PC-3 (cell line): ENCODE measurements at regions not wholly inside any gene's neighbourhood (a gene's known extent, or its start where the extent isn't known, plus 50 kb on each side); places are given as distances from the start of the nearest gene placed in this dataset.

Source experiments
- ATAC-seq: fragments of 200-7000 bp; cut with Tn5 transposase; 2 replicates; pipeline ENCODE4 v1.9.1; 2020; ENCODE audit warnings: mild to moderate bottlenecking, moderate library complexity
- BruUV-seq: library from RNA; stranded (reverse); fragments of 400-500 nt; replicated peaks from 2 replicates; lab custom pipeline; 2021; lab: Mats Ljungman, UMichigan
- CTCF ChIA-PET: fragments of 300-600 bp; sonication (Branson Sonifier 250); formaldehyde crosslinking; loops from one replicate; lab custom pipeline; 2022; ENCODE audit warnings: antibody characterized with exemption; lab: Charles Lee
- POLR2A ChIA-PET: fragments of 300-600 bp; sonication (Branson Sonifier 250); formaldehyde crosslinking; loops from one replicate; lab custom pipeline; 2022; ENCODE audit warnings: antibody characterized with exemption; ENCODE audit not compliant: unreplicated experiment; lab: Charles Lee
- DNase-seq: peaks from one replicate; pipeline ENCODE4 v3.0.0-alpha.2; 2015
- H2AFZ ChIP-seq: fragments of 300-600 bp; sonication (generic); 2 replicates; pipeline ENCODE4 v1.6.0; 2016; ENCODE audit warnings: antibody characterized with exemption, low read length
- H3F3A ChIP-seq: fragments of 300-600 bp; sonication (generic); one replicate; pipeline ENCODE4 v1.6.0; 2017; ENCODE audit warnings: antibody characterized with exemption, low read length, control low read depth, mild to moderate bottlenecking; ENCODE audit not compliant: unreplicated experiment
- H3K27ac ChIP-seq: fragments of 300-600 bp; sonication (generic); 2 replicates; pipeline ENCODE4 v1.5.1; 2016; ENCODE audit warnings: mild to moderate bottlenecking, low read length
- H3K27me3 ChIP-seq: fragments of 300-600 bp; sonication (generic); 2 replicates; pipeline ENCODE4 v1.6.1; 2016; ENCODE audit warnings: low read length, mixed read lengths
- H3K36me3 ChIP-seq: fragments of 300-600 bp; sonication (generic); 2 replicates; pipeline ENCODE4 v1.6.1; 2016; ENCODE audit warnings: low read depth, mixed run types, low read length, mixed read lengths
- H3K4me1 ChIP-seq: fragments of 300-600 bp; sonication (generic); 2 replicates; pipeline ENCODE4 v1.5.1; 2016; ENCODE audit warnings: low read length; ENCODE audit not compliant: insufficient read depth
- H3K4me2 ChIP-seq: fragments of 300-600 bp; sonication (generic); 2 replicates; pipeline ENCODE4 v1.6.0; 2016; ENCODE audit warnings: low read length
- H3K4me3 ChIP-seq: fragments of 300-600 bp; sonication (generic); 2 replicates; pipeline ENCODE4 v1.5.1; 2016; ENCODE audit warnings: mild to moderate bottlenecking, low read length, mixed read lengths
- H3K79me2 ChIP-seq: fragments of 300-600 bp; sonication (generic); 2 replicates; pipeline ENCODE4 v1.6.1; 2017; ENCODE audit warnings: low read length, mixed read lengths
- H3K9ac ChIP-seq: fragments of 300-600 bp; sonication (generic); 2 replicates; pipeline ENCODE4 v1.6.0; 2016; ENCODE audit warnings: mild to moderate bottlenecking, low read length
- H3K9me2 ChIP-seq: fragments of 300-600 bp; sonication (generic); replicated peaks from 2 replicates; pipeline ENCODE4 v1.6.1; 2016; ENCODE audit warnings: mixed run types, low read length, mixed read lengths
- H3K9me3 ChIP-seq: fragments of 300-600 bp; sonication (generic); 2 replicates; pipeline ENCODE4 v1.6.1; 2016; ENCODE audit warnings: low read length, mixed read lengths
- H4K20me1 ChIP-seq: fragments of 300-600 bp; sonication (generic); 2 replicates; pipeline ENCODE4 v1.6.1; 2016; ENCODE audit warnings: low read length, mixed read lengths
- EZH2 ChIP-seq: fragments of 300-600 bp; sonication (generic); IDR thresholded peaks from one replicate; pipeline ENCODE4 v1.6.1; 2017; ENCODE audit warnings: antibody characterized with exemption, mild to moderate bottlenecking, low read length; ENCODE audit not compliant: unreplicated experiment
- EZH2phosphoT487 ChIP-seq: fragments of 300-600 bp; sonication (generic); IDR thresholded peaks from 2 replicates; pipeline ENCODE4 v1.6.1; 2018; ENCODE audit warnings: mild to moderate bottlenecking, antibody characterized with exemption, low read length, borderline replicate concordance
- intact Hi-C: fragments of 100-400 bp; cut with micrococcal nuclease; formaldehyde crosslinking; loops from 2 replicates; pipeline ENCODE4 v1.9.0; 2023
- TF ChIP-seq, protein P1 (sequence below): fragments of 300-600 bp; sonication (generic); conservative IDR thresholded peaks from 2 replicates; pipeline ENCODE4 v1.5.1; 2017; ENCODE audit warnings: antibody characterized with exemption, low read depth, mild to moderate bottlenecking, low read length

DNA sequence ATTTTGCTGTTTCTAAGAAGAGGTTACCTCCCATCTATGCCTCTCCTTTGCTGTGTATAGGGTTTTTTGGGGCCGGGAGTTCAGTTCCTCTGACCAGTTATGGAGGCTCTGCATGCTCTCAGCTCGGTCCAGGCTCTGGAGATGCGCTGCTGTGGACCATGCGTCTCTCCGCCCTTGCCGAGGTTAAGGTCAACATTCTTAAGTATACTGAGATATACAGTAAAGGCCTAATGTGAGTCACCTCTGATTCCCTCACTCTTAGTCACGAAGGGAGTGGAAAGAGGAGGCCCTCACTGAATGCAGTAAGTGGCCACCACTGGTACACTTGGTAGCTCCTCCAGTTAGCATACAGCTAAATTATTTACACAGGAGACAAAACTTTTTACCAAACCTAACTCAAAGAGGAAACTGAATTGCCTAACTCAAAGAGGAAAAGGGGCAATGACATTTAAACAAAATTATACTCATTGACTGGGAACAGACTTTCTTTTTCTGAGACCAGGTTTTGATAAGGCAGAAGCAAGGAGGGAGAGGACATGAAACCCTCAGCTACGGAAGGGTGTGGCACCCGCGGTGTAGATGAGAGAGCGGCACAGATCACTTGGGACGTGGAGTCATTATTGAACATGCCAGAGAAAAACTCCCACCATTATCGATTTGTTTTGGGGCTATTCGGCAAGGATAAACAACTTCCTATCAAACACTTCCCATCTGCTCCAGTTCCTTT, 98.7 kb downstream of the COPS8 start:
- TF ChIP-seq EZH2 = no peak
- TF ChIP-seq, protein P1, sequence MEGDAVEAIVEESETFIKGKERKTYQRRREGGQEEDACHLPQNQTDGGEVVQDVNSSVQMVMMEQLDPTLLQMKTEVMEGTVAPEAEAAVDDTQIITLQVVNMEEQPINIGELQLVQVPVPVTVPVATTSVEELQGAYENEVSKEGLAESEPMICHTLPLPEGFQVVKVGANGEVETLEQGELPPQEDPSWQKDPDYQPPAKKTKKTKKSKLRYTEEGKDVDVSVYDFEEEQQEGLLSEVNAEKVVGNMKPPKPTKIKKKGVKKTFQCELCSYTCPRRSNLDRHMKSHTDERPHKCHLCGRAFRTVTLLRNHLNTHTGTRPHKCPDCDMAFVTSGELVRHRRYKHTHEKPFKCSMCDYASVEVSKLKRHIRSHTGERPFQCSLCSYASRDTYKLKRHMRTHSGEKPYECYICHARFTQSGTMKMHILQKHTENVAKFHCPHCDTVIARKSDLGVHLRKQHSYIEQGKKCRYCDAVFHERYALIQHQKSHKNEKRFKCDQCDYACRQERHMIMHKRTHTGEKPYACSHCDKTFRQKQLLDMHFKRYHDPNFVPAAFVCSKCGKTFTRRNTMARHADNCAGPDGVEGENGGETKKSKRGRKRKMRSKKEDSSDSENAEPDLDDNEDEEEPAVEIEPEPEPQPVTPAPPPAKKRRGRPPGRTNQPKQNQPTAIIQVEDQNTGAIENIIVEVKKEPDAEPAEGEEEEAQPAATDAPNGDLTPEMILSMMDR = no peak
- no peak for TF ChIP-seq EZH2phosphoT487
- H3K9ac ChIP-seq = no peak overlapping the region
- H2AFZ ChIP-seq = no peak overlapping the region
- no peaks in the 10 kb centered on the region for H3K27me3 ChIP-seq
- ATAC-seq (peak; percentile 99), DNase-seq (peak; percentile 90)
- no peaks in the 10 kb centered on the region for H3K36me3 ChIP-seq
- BruUV-seq = no TSS peak
- POLR2A ChIA-PET = no interaction called here
- H3K4me1 ChIP-seq = peaks cover 17% of the 10 kb centered on the region
- CTCF ChIA-PET = interaction anchor here (0.7 kb wide), 1 partner anchor 227 kb away, joined by 3 read pairs; no protein-coding TSS in a partner anchor
- no peaks in the 10 kb centered on the region for H3K9me3 ChIP-seq
- peak overlapping the region; percentile 51 for H3K27ac ChIP-seq
- H3K4me3 ChIP-seq = no peak overlapping the region
- intact Hi-C loops = no loop called here
- no peaks in the 10 kb centered on the region for H3K9me2 ChIP-seq
- no peaks in the 10 kb centered on the region for H3F3A ChIP-seq
- peak overlapping the region; percentile 51 for H3K4me2 ChIP-seq
- no peaks in the 10 kb centered on the region for H3K79me2 ChIP-seq
- H4K20me1 ChIP-seq = no peaks in the 10 kb centered on the region

DNA sequence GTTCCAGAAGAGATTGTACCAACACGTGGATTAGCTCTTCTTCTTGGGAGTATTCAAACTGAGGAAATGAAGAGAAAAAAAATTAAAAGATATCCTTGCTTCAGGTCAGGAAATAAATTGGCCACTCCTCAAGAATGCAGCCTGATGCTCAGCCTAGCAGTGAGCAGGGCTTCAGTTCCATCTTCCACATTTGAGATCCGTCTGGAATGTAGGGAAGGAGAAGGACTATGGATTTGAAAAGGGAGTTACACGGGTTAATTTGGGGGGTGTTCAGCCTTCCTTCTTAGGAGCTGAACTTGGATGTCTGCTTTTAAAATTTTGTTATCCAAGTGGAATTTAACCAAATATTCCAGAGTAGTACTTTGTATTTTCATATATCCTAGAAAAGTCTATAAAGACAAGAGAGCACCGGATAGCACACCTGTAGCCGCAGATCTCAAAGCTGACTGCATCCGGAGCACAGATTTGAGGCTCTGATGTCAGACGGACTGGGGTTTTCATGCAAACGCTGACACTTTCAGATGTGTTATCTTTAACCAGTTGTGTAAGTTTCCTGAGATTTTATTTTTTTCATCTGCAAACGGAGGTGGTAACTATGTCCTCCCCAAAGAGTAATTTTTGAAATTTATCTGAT, 99.3 kb downstream of the COPS8 start:
- no TSS peak for BruUV-seq
- TF ChIP-seq EZH2phosphoT487 (no peak), EZH2 (no peak)
- TF ChIP-seq, protein P1 = no peak
- no peak overlapping the region for H2AFZ ChIP-seq
- DNase-seq = no peak
- H4K20me1 ChIP-seq = no peaks in the 10 kb centered on the region
- H3K27ac ChIP-seq = peak overlapping the region; percentile 51
- intact Hi-C loops = no loop called here
- no peaks in the 10 kb centered on the region for H3K9me3 ChIP-seq
- no peak overlapping the region for H3K4me3 ChIP-seq
- ChIA-PET CTCF (no interaction called here), POLR2A (no interaction called here)
- no peaks in the 10 kb centered on the region for H3F3A ChIP-seq
- H3K27me3 ChIP-seq = no peaks in the 10 kb centered on the region
- H3K4me2 ChIP-seq = peak overlapping the region; percentile 51
- H3K36me3 ChIP-seq = no peaks in the 10 kb centered on the region
- peaks cover 16% of the 10 kb centered on the region for H3K4me1 ChIP-seq
- H3K79me2 ChIP-seq = no peaks in the 10 kb centered on the region
- no peak; the same call in 1 of the 2 replicates for ATAC-seq
- no peak overlapping the region for H3K9ac ChIP-seq
- H3K9me2 ChIP-seq = no peaks in the 10 kb centered on the region

DNA sequence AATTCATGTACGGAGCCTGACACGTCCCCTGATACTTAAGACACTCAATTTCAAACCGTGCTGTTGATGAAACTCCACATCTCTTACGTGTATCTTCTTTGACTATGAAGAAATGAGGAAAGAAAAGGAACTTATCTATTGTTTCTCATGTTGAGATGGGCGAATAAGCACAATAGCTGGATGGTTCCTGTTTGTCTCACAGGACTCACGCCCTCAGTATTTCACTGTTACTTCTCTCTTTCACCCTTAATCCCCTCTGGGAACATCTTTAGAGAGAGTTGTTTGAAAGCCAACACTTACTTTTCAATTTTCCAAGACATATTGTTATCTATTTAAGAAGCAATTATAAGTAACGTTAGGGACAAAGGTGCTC, 99.8 kb downstream of the COPS8 start:
- Histone ChIP-seq H2AFZ (no peak overlapping the region), H3K4me2 (no peak overlapping the region), H3K27me3 (no peaks in the 10 kb centered on the region), H3K36me3 (no peaks in the 10 kb centered on the region), H3K79me2 (no peaks in the 10 kb centered on the region), H4K20me1 (no peaks in the 10 kb centered on the region), H3K4me1 (peaks cover 16% of the 10 kb centered on the region), H3K4me3 (no peak overlapping the region), H3K27ac (no peak overlapping the region), H3K9me3 (no peaks in the 10 kb centered on the region), H3K9ac (no peak overlapping the region), H3K9me2 (no peaks in the 10 kb centered on the region), H3F3A (no peaks in the 10 kb centered on the region)
- ATAC-seq = no peak
- no peak for DNase-seq
- BruUV-seq = no TSS peak
- POLR2A ChIA-PET = interaction anchor here (0.6 kb wide), 1 partner anchor 305 kb away, joined by 13 read pairs; no protein-coding TSS in a partner anchor
- CTCF ChIA-PET = no interaction called here
- no peak for TF ChIP-seq EZH2phosphoT487
- TF ChIP-seq, protein P1 = no peak
- TF ChIP-seq EZH2 = no peak
- intact Hi-C loops = no loop called here
